GM12892 (cell line): ENCODE measurements at regions not wholly inside any gene's neighbourhood (a gene's known extent, or its start where the extent isn't known, plus 50 kb on each side); places are given as distances from the start of the nearest gene placed in this dataset.

Experiments used
- POLR2A ChIP-seq: IDR thresholded peaks from 2 replicates; pipeline ENCODE4 v1.6.1; 2011; ENCODE audit warnings: low read depth, low read length, control low read depth
- POLR2AphosphoS5 ChIP-seq: IDR thresholded peaks from 2 replicates; pipeline ENCODE4 v1.6.1; 2011; ENCODE audit warnings: low read depth, low read length, control low read depth
- TAF1 ChIP-seq: IDR thresholded peaks from 2 replicates; pipeline ENCODE4 v1.6.1; 2011; ENCODE audit warnings: low read depth, mild to moderate bottlenecking, control low read depth, low read length, borderline replicate concordance

GRCh38 chr1:149843431-149844041, 55.8 kb upstream of the BOLA1 start:
- TF ChIP-seq POLR2A: peak; percentile 25; the same call in 1 of the 2 replicates
- 0 out of 2 replicates have a peak, but pooled peaks have one; percentile 30 for TF ChIP-seq POLR2AphosphoS5
- no peak for TF ChIP-seq TAF1
